T1000 (cell line): ENCODE measurements at regions not wholly inside any gene's neighbourhood (a gene's known extent, or its start where the extent isn't known, plus 50 kb on each side); places are given as distances from the start of the nearest gene placed in this dataset.

Source experiments
- DNase-seq: peaks from one replicate; lab custom pipeline; 2025; ENCODE audit warnings: mixed read lengths; lab: John Stamatoyannopoulos, UW

DNA sequence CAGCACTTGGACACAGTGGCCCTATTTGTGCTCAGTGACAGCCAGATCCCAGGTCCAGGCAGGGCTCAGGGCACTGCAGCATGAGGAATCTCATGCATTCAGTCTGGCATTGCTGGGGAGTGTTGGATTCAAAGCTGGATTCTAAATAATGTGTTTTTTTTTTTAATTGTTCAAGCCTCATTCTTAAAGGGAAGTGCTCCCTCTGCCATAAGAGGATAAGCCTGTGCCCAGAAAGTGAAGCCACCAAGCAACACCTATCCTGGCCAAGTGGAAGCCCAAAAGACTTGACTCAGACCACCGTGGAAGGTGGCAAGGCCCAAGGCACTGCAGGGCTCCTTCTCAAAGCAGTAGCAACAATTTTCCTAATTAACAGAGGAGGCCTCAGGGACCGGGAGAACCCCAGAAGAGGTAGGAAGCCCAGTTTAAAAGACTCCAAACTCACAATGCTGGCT lies 135.6 kb downstream of the ACTL7B start:
- DNase-seq: no peak

DNA sequence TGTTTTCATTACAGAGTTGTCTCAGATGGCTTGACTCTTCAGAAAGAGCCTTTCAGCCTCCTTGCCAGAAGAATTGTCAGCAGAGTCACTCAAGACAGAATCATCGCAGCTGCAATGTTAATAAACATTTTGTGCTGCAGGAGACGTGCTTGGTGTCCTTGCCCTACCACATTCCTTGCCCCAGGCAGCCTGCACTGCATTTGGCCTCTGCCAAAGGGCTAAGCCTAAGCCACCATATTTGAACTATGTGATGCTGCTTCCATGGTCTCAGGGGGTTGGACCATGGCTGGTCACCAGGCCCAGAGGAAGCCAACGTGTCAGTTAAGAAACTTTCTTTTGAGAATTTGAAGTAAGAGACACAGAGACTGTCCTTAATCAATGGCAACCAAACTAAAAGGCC lies 145.4 kb downstream of the ACTL7B start:
- no peak for DNase-seq

GRCh38 chr9:108709997-108710396 lies 145.8 kb downstream of the ACTL7B start:
- no peak for DNase-seq

- DNase-seq: no peak
These were observed 146.7 kb downstream of the ACTL7B start for GRCh38 chr9:108709126-108709525.

- no peak for DNase-seq
These were observed 147.3 kb downstream of the ACTL7B start for GRCh38 chr9:108708448-108708847.

DNA sequence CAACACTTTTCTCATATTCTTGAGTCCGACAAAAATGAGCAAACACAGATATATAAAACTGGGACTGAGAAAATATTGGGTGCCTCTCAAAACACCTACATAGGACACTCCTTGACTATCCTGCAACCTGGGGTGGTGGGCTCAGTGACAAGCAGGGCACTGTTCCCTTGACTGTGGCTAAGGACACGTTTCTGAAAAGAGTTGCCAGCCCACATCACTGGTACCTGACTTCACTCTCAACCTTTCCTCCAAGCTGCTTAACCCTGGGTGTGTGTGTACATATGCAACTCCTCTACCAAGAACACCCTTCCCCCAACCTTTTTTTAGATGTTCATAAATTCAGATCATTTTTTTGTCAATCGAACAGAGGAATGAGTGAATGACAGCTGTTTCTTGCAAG lies 148.7 kb downstream of the ACTL7B start:
- DNase-seq: no peak

DNA sequence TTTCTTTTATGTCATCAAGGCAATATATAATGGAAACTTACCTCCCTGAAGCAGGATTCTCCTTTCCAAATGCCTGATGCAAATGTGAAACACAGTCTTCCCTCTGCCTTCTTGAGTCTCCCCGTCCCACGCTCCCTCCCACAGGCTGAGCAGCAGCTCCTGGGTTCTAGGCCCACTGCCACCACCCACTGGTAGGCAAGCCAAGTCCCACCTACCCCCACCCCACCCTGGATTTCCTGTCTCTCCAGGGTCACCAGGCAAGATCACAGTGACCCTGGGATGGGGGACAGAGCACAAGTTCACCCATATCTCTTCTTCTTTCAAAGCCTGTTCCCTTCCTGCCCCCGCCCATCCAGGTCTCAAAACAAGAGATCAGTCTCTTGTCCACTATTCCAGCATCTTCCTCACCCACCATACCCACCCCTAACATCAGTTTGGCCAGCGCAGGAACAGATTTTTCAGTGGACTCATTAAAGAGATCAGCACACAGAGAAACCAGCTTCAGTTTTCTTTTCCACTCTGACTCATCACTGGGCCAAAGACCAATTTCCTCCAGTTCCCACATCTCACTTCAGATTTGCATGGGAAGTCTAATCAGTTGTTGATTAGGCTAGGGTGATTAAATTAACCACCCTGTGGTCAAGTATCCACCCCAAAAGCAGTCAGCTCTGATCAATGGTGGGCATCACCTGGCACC lies 151.5 kb downstream of the ACTL7B start:
- DNase-seq: no peak

DNA sequence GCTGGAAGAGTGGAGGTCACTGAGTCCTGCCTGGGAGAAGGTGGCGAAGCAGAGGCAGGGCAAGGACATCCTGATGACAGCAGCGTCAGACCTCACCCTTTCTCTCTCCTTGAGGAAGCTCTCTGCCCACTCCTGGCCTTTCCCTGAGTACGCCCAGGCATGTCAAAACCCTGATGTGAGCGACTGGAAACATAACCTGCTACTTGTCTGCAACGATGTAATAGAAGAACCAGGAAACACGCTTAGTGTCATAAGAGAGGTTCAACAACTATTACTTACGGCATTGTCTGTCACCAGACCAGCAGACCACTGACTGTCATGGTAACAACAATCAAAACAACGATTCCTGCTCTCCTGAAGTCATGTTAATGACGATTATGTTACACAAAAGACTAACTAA lies 152.4 kb downstream of the ACTL7B start:
- DNase-seq: no peak

- no peak for DNase-seq
These were observed 153.1 kb downstream of the ACTL7B start for GRCh38 chr9:108702681-108703080.

GRCh38 chr9:108698801-108699200 lies 157.0 kb downstream of the ACTL7B start:
- DNase-seq: no peak

GRCh38 chr9:108698231-108698630 lies 157.6 kb downstream of the ACTL7B start:
- DNase-seq: no peak

- DNase-seq: no peak
These were observed 159.6 kb downstream of the ACTL7B start for GRCh38 chr9:108696156-108696555.

- DNase-seq: no peak
These were observed 161.6 kb downstream of the ACTL7B start for GRCh38 chr9:108694170-108694569.

- no peak for DNase-seq
These were observed 164.2 kb downstream of the ACTL7B start for GRCh38 chr9:108691614-108692013.

DNA sequence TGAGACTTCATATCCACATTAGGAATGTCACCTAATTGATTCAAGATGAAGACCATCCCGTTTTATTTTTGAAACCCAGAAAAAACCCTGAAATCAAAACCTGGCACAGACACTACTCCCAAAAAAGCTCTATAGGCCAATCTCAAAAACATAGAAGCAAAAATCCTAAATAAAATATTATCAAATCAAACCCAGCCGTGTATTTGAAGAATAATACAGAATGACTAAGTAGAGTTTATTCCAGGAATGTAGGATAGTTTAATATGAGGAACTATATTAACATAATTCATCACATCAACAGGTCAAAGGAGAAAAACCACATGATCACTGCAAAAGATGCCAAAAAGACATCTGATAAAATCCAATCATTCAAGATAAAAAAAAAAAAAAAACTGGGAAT lies 167.1 kb downstream of the ACTL7B start:
- no peak for DNase-seq

DNA sequence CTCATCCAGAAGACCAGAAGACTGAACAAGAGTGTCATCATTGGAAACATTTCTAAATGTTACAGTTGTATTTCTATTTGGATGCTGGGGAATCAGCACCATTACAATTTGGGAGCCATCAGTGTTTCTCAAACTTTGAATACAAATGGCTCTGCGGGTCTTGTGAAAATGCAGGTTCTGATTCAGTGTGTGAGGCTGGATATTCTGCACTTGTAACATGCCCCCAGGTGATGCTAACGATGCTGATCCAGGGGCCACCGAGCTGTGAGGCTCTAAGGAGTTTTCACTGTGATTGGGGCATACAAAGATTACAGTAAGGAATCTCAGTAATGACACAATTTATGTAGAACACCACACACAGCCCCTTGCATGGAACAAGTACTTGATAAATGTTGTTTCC lies 167.7 kb downstream of the ACTL7B start:
- no peak for DNase-seq

GRCh38 chr9:108687006-108687987 lies 168.5 kb downstream of the ACTL7B start:
- DNase-seq: no peak

DNA sequence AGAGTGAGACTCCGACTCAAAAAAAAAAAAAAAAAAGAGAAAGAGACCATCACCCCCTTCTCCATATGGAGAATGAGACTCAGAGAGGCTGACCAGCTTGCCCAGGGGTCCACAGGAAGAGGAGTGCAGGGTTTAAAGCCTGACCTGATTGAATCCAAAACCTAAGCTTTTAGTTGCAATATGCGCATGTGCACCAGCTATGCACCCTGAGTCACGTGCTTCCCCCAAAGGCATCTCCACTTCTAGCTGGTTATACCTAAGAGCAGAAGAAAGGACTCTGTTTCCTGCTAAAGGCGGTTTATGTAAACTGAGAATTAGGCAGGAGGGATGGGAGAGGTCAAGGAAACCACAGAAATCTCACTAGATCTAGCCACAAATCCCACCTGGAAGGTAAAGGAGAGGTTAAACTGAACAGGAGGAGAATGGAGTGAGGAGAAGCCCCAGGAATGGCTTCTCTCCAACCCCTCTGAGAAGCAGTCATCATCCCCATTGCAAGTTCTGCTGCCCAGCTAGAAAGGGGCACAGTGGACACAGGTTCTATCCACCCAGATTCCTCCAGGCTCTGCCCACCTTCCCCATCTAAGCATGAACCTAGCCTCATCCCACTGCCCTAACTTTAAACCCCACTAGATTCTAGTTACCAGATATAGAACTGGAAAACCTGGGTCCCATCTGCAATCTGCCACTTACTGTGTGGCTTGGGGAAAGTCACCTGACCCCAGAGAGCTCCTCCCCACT lies 171.3 kb downstream of the ACTL7B start:
- no peak for DNase-seq

DNA sequence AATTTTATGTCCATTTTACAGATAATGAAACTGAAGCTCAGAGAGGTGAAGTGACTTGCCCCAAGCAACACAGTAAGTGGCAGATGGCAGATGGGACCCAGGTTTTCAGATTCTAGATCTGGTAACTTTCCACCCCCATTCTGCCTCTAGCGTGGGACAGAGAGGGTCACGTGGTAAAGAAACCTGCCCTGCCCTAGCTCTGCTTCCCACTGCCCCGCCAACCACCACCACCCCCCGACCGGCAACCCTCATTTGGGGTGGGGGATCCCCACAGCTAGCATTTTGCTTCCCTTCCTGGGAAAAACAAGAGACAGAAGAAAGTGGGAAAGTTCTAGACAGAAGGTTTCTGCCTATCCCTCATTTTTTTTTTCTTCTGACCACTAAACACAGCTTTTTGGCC lies 172.5 kb downstream of the ACTL7B start:
- no peak for DNase-seq

- no peak for DNase-seq
These were observed 173.8 kb downstream of the ACTL7B start for GRCh38 chr9:108681851-108682590.

- DNase-seq: no peak
These were observed 174.8 kb downstream of the ACTL7B start for GRCh38 chr9:108680946-108681345.

- DNase-seq: no peak
These were observed 178.0 kb downstream of the ACTL7B start for GRCh38 chr9:108677776-108678175.
